Thymus (tissue), 11 donors: ENCODE measurements at regions not wholly inside any gene's neighbourhood (a gene's known extent, or its start where the extent isn't known, plus 50 kb on each side); places are given as distances from the start of the nearest gene placed in this dataset.

ENCODE experiments used
- DNase-seq, 9 donors: peaks; one replicate each; pipeline ENCODE4 v3.0.0-alpha.2; 2013; ENCODE audit warnings: low spot score in 9 of 9, low read depth in 6 of 9, missing footprints in 1 of 9
- H3K27ac ChIP-seq, 2 donors: one replicate each; pipeline ENCODE4 v1.5.1; 2013; ENCODE audit warnings: control low read depth in 1 of 2, low read depth in 1 of 2, low read length in 1 of 2, mild to moderate bottlenecking in 1 of 2, moderate library complexity in 1 of 2
- H3K27me3 ChIP-seq, 2 donors: one replicate each; pipeline ENCODE4 v1.5.1; 2013; ENCODE audit warnings: low read length in 1 of 2; ENCODE audit not compliant: control insufficient read depth in 2 of 2, insufficient read depth in 1 of 2
- H3K36me3 ChIP-seq, 2 donors: one replicate each; pipeline ENCODE4 v1.5.1; 2013; ENCODE audit warnings: low read length in 1 of 2, mild to moderate bottlenecking in 1 of 2, moderate library complexity in 1 of 2; ENCODE audit not compliant: control insufficient read depth in 2 of 2, insufficient read depth in 2 of 2
- H3K4me1 ChIP-seq, 2 donors: one replicate each; pipeline ENCODE4 v1.5.1; 2013; ENCODE audit warnings: low read length in 2 of 2; ENCODE audit not compliant: control insufficient read depth in 2 of 2, insufficient read depth in 2 of 2
- H3K4me3 ChIP-seq, 2 donors: one replicate each; pipeline ENCODE4 v1.5.1; 2013; ENCODE audit warnings: low read length in 2 of 2, control low read depth in 1 of 2, mild to moderate bottlenecking in 1 of 2
- H3K9me3 ChIP-seq, 2 donors: one replicate each; pipeline ENCODE4 v1.5.1; 2013; ENCODE audit warnings: low read length in 1 of 2, mild to moderate bottlenecking in 1 of 2; ENCODE audit not compliant: control insufficient read depth in 2 of 2, insufficient read depth in 1 of 2
- WGBS: extraction: QIAGEN DNeasy Blood & Tissue Kit; methylation state at CpG from one replicate; pipeline ENCODE4 v1.1.7; 2013; 5-methylcytosine and 5-hydroxymethylcytosine counted together
- donor health status: healthy.

DNA sequence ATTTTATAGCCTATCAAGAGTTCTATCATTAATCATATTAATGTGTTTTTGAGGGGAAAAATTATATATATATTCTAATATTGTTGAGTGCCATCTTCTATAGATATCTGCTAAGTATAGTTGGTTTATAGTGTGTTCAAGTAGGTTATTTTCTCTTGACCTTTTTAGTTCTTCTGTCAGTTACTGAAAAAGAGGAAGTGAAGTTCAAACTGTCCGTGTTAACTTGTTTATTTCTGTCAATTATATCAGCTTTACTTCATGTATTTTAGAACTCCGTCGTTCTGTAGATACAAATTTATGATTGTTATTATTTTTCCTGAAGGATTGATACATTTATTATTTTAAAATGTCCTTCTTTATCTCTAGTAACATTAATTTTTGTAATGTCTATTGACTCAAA lies 1209.1 kb downstream of the CDH12 start:
- DNase-seq: no peak
- WGBS: 12% methylated on average over 3 of the region's 3 CpGs
- Histone ChIP-seq H3K27ac (no peak overlapping the region), H3K36me3 (no peaks in the 10 kb centered on the region), H3K4me1 (no peaks in the 10 kb centered on the region), H3K4me3 (no peak overlapping the region), H3K27me3 (no peaks in the 10 kb centered on the region), H3K9me3 (no peaks in the 10 kb centered on the region)

DNA sequence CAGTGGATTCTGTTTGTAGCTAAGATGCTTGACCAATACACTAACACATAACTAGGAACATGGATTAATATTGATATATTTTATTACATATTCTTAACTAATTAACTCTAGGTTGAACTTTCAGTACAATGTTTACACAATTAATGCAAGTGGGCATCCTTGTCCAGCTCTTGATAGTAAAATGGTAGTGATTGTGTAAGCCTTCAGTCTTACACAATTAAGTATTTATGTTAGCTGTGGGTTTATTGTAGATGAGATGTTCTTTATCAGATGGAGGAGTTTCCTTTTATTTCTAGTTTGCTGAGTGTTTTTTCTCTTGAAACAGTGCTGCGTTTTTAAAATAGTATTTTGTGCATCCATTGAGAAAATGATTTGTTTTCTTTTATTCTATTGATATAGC lies 1210.8 kb downstream of the CDH12 start:
- WGBS: 89% methylated on average over 1 of the region's 1 CpG
- Histone ChIP-seq H3K4me1 (no peaks in the 10 kb centered on the region), H3K9me3 (no peaks in the 10 kb centered on the region), H3K4me3 (no peak overlapping the region), H3K36me3 (no peaks in the 10 kb centered on the region), H3K27ac (no peak overlapping the region), H3K27me3 (no peaks in the 10 kb centered on the region)
- no peak for DNase-seq

DNA sequence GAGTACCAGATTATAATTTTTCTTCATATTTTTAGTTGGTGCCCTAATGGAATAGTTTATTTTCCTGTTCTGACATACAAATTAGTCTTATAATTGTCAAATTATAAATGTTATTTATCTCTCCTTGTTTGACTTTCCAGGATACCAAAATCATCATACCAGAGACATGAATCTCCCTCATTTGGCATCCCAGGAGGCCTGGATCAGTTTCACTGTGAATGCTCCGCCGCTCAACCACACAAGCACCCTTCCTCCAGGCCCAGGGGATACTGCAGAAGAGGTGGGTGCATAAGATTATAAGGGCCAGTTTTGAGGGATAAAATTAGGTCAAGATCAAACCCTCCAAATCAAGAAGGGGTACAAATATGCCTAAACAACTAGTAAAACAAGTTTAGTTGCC lies 1229.3 kb downstream of the CDH12 start:
- Histone ChIP-seq H3K4me3 (no peak overlapping the region), H3K36me3 (no peaks in the 10 kb centered on the region), H3K9me3 (peaks cover 0 to 7% of the 10 kb centered on the region in 2 donors), H3K4me1 (no peaks in the 10 kb centered on the region), H3K27me3 (no peaks in the 10 kb centered on the region), H3K27ac (no peak overlapping the region)
- WGBS: 94% methylated on average over 2 of the region's 2 CpGs
- no peak for DNase-seq

DNA sequence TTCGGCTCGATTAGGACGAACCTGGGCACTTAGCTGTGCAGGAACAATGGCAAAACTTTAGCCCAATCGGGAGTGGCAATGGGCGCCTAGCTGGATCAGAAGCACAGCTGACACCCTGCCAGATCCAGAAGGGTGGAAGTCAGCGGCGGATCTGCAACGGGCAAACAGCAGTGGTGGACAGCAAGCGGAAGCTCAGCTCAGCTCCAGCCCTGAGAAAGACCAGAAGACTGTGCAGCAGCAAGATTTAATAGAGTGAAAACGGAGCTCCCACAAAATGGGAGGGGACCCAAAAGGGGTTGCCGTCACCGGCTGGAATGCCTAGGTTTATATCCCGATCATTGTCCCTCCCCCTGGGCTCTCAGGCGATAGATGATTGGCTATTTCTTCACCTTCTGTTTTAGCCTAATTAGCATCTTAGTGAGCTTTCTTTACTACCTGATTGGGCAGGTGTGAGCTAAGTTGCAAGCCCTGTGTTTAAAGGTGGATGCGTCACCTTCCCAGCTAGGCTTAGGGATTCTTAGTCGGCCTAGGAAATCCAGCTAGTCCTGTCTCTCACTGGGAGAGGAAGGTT lies 1237.9 kb downstream of the CDH12 start:
- H3K9me3 ChIP-seq: peaks cover 0 to 6% of the 10 kb centered on the region in 2 donors
- H3K36me3 ChIP-seq: no peaks in the 10 kb centered on the region
- no peaks in the 10 kb centered on the region for H3K4me1 ChIP-seq
- 93% methylated on average over 16 of the region's 16 CpGs for WGBS
- no peaks in the 10 kb centered on the region for H3K27me3 ChIP-seq
- no peak for DNase-seq
- H3K27ac ChIP-seq: no peak overlapping the region
- H3K4me3 ChIP-seq: no peak overlapping the region

DNA sequence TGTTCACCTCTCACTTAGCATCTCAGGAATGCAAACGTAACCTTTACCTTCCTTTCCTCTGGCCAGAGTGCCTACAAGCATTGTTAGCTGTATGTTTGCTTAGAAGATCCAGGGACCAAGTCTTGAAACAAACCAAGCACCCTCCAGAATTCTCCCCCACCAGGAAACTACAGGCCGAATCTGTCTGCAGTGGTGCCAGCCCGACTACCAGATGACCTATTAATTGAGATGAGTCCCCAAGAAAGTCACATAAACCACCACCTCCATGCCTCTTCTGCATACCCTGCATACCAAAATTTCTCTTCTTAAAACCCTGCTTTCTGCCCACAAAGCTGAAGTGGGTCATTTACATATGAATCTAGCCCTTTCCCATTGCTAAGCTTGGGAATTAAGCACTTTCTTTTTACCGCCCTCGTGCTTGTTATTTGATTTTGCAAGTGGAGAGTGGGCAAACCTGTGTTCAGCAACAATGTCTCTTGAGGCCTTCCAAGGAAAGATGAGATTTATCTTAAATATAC lies 1239.1 kb downstream of the CDH12 start:
- 90% methylated on average over 5 of the region's 5 CpGs for WGBS
- DNase-seq: no peak
- no peak overlapping the region for H3K4me3 ChIP-seq
- no peaks in the 10 kb centered on the region for H3K4me1 ChIP-seq
- H3K9me3 ChIP-seq: peaks cover 0 to 6% of the 10 kb centered on the region in 2 donors
- H3K27me3 ChIP-seq: no peaks in the 10 kb centered on the region
- no peaks in the 10 kb centered on the region for H3K36me3 ChIP-seq
- H3K27ac ChIP-seq: no peak overlapping the region

DNA sequence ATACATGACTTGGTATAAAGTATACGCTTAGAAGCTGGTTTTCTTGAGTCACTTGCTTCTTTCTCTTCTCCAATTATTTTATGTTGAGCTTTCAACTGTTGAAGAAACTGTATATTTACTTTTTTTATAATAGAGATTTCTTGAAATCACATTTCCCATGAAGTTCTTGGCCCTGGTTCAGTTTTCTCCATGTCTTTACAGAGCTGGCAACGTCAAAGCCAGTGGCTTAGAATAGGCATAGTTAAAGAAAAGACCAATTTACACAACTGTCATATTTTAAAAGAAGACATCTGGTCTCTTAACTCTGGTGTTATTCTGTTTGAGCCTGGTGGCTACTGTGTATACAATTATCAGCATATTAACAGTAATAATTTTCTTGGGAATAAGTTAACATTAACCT lies 1249.3 kb downstream of the CDH12 start:
- H3K36me3 ChIP-seq: no peaks in the 10 kb centered on the region
- WGBS: 79% methylated on average over 2 of the region's 2 CpGs
- H3K4me1 ChIP-seq: no peaks in the 10 kb centered on the region
- H3K27me3 ChIP-seq: no peaks in the 10 kb centered on the region
- no peak overlapping the region for H3K27ac ChIP-seq
- H3K9me3 ChIP-seq: no peaks in the 10 kb centered on the region
- no peak for DNase-seq
- H3K4me3 ChIP-seq: no peak overlapping the region

DNA sequence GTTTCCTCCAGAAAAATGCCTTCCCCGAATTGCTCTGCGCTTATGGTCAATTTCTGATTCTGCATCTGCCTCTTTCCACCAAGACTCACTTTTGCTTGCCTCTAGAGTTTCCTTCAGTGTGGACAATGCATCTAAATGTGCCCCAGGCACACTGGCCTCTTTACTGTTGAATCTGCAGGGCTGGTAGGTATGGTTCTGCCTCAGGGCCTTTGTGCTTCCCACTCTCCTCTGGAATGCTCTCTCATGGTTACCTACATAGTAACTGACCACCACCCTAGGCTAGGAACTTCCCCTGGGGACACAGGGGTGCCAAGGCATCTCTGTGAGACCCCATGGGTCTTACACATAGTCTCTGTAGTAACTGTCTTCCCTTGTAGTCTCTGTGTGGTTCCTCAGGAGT lies 1258.6 kb downstream of the CDH12 start:
- WGBS: 95% methylated on average over 2 of the region's 2 CpGs
- no peak overlapping the region for H3K27ac ChIP-seq

DNA sequence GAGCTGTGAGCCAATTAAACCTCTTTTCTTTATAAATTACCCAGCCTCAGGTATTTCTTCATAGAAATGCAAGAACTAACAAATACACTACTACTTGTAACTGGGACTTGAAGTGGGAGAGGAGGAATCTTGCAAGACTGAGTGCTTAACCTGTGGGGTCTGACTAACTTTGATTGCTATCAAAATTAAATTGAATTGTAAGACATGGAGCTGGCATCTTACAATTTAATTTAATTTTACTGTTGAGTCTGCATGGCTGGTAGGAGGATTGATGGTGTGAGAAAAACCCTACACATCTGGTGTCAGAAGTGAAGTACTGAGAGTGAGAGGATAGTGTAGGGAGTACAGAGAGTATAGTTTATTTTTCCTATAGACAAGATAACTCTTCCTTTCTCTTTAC lies 1259.9 kb downstream of the CDH12 start:
- no peak for DNase-seq
- Histone ChIP-seq H3K4me3 (no peak overlapping the region), H3K27ac (no peak overlapping the region), H3K27me3 (no peaks in the 10 kb centered on the region), H3K9me3 (no peaks in the 10 kb centered on the region), H3K4me1 (no peaks in the 10 kb centered on the region), H3K36me3 (no peaks in the 10 kb centered on the region)

More for the DNA sequence above, 1258.6 kb downstream of the CDH12 start:
- Histone ChIP-seq H3K4me3 (no peak overlapping the region), H3K27me3 (no peaks in the 10 kb centered on the region), H3K36me3 (no peaks in the 10 kb centered on the region), H3K9me3 (no peaks in the 10 kb centered on the region), H3K4me1 (no peaks in the 10 kb centered on the region)
- no peak for DNase-seq

DNA sequence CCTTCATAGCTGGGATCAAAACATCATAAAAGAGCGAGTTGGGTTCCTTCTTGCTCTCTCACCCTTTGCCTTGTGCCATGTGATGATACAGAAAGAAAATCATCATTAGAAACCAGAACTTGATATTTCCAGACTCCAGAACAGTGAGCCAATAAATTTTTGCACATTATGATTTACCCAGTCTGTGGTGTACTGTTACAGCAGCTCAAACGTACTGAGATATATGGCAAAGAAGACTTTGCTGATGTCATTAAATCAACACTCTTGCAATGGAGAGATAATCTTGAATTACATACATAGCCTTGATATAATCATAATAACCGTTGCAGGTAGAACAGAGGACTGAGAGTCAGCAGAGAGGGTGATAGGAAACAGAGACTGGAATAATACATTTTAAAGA lies 1271.6 kb downstream of the CDH12 start:
- Histone ChIP-seq H3K36me3 (no peaks in the 10 kb centered on the region), H3K4me3 (no peak overlapping the region), H3K27me3 (no peaks in the 10 kb centered on the region), H3K9me3 (no peaks in the 10 kb centered on the region), H3K4me1 (no peaks in the 10 kb centered on the region), H3K27ac (no peak overlapping the region)
- 90% methylated on average over 3 of the region's 3 CpGs for WGBS
- DNase-seq: no peak

DNA sequence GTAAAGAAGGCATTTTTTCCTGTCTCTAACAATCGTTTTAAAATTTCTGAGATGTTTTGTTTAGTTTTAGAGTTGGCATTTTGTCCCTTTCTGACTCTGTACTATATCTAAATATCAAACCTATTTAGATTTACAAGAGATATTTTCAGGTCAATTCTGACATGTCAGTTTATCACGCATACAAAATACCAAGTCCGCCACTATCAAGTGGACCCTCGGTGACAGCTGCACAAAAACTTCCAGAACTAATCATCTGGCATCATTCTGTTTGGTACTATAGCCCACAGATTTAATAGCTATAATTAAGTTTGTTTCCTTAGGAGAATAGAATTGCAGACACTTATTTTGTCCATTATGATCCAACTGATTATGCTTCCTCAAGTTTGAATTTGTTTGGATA lies 1278.2 kb downstream of the CDH12 start:
- Histone ChIP-seq H3K4me3 (no peak overlapping the region), H3K27ac (no peak overlapping the region), H3K9me3 (no peaks in the 10 kb centered on the region), H3K4me1 (no peaks in the 10 kb centered on the region), H3K27me3 (no peaks in the 10 kb centered on the region), H3K36me3 (no peaks in the 10 kb centered on the region)
- no peak for DNase-seq
- 96% methylated on average over 4 of the region's 4 CpGs for WGBS
